OCI-M2 (cell line): ENCODE measurements at regions not wholly inside any gene's neighbourhood (a gene's known extent, or its start where the extent isn't known, plus 50 kb on each side); places are given as distances from the start of the nearest gene placed in this dataset.
"Not testable (repeated sequence)": the region's sequence is repeated elsewhere in the genome, so short reads cannot be mapped to it uniquely, and the experiment has no call there.

Source experiments
- DNase-seq: peaks from one replicate; lab custom pipeline; 2025; ENCODE audit not compliant: unreplicated experiment; lab: John Stamatoyannopoulos, UW

DNA sequence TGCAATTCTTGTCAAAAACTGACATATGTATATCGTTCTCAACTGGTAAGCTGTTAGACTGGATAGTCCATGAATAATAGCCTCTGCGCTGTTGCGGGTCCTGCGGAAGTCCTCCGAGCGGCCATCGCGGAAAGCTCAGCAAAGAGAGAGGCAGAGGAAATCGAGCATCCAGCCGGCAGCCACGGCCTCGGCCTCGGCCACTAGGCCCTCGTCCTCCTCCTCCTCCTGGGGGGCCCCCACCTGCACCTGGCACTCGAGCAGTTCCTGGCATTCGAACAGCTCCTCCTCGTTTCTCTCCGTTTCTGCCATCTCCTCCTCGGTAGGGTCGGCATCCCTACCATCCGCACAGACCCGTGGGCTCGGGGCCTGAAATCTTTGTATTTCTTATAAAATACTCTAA, 111.2 kb upstream of the CYLC1 start:
- not testable (repeated sequence) for DNase-seq

DNA sequence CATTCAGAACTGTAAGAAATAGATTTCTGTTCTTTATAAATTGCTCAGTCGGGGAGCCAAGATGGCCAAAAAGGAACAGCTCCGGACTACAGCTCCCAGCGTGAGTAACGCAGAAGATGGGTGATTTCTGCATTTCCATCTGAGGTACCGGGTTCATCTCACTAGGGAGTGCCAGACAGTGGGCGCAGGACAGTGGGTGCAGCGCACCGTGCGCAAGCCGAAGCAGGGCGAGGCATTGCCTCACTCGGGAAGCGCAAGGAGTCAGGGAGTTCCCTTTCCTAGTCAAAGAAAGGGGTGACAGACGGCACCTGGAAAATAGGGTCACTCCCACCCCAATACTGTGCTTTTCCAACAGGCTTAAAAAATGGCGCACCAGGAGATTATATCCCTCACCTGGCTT, 110.5 kb upstream of the CYLC1 start:
- not testable (repeated sequence) for DNase-seq

DNA sequence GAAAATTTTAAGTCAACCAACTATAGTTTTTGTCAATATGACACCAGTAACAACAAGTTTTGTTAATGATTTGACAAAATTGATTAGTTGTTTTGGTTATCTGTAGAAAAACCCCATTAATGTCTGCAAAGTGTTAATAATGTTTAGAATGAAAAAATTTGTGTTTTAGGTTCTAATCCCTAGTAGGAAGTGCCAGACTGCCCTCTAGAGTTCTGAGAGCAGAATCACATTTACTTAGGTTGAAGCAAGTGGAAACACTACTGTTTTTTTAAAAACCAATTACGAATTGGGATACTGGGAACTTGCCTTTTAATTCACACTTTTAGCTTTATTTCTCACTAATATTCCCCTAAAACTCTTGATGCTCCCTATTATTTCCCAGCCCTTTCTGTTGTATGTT, 101.1 kb upstream of the CYLC1 start:
- peak; percentile 2 for DNase-seq

DNA sequence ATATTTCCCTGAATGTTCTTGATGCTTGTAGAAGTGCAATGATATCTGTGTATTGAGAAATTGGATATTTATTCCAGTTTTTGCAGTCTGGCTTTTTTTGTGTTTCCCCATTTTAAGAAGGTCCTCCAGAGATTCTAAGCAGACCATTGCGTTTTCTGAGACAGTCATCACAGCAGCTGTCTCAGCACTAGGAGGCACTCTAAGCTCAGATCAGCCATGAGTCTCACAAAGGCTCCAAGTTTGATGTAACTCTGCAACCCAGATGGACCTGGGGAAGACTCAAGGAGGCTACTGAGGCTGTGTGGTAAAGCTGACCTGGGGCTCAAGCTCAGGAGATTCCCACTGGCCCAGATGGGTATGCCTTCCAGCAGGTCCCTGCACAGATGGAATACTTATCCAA, 89.3 kb upstream of the CYLC1 start:
- DNase-seq, result no peak
